Psoas muscle (tissue), 7 donors: ENCODE measurements at regions not wholly inside any gene's neighbourhood (a gene's known extent, or its start where the extent isn't known, plus 50 kb on each side); places are given as distances from the start of the nearest gene placed in this dataset.

Experiments
- ATAC-seq, 4 donors: fragments of 200-7000 bp; cut with Tn5 transposase; one replicate each; pipeline ENCODE4 v1.9.1; 2020; ENCODE audit warnings: moderate library complexity in 3 of 4, mild to moderate bottlenecking in 2 of 4
- DNase-seq, 2 donors: peaks; one replicate each; pipeline ENCODE4 v3.0.0-alpha.2; 2020
- H3K27ac ChIP-seq: fragments of 200-600 bp; one replicate; pipeline ENCODE4 v1.8.0; 2022
- H3K27me3 ChIP-seq, 3 donors: fragments of 200-600 bp in 1 of 3; one replicate each; pipeline versions ENCODE4 v1.6.1 to v1.8.0; 2013 to 2022; ENCODE audit warnings: low read length in 2 of 3, mild to moderate bottlenecking in 2 of 3, moderate library complexity in 1 of 3; ENCODE audit not compliant: insufficient read depth in 3 of 3
- H3K36me3 ChIP-seq, 2 donors: fragments of 200-600 bp in 1 of 2; one replicate each; pipeline versions ENCODE4 v1.6.1 to v1.8.0; 2013 to 2022; ENCODE audit warnings: low read depth in 1 of 2, mild to moderate bottlenecking in 1 of 2, moderate library complexity in 1 of 2; ENCODE audit not compliant: insufficient read depth in 1 of 2
- H3K4me1 ChIP-seq: fragments of 200-600 bp; one replicate; pipeline ENCODE4 v1.8.0; 2022
- H3K4me3 ChIP-seq: fragments of 200-600 bp; one replicate; pipeline ENCODE4 v1.8.0; 2022; ENCODE audit warnings: mild to moderate bottlenecking
- H3K9me3 ChIP-seq: fragments of 200-600 bp; one replicate; pipeline ENCODE4 v1.8.0; 2022
- WGBS, 3 donors: extraction: QIAGEN DNeasy Blood & Tissue Kit; methylation state at CpG; one replicate each; pipeline versions ENCODE4 v1.1.6 to v1.1.7; 2013; 5-methylcytosine and 5-hydroxymethylcytosine counted together
- intact Hi-C, 2 donors: fragments of 100-400 bp; cut with DNase I; formaldehyde crosslinking; loops; one replicate each; pipeline versions ENCODE4 v1.11.0 to v1.14.2; 2022
- TF ChIP-seq, protein P1 (sequence below): fragments of 200-600 bp; IDR thresholded peaks from one replicate; pipeline ENCODE4 v1.8.0; 2022; ENCODE audit warnings: antibody characterized with exemption
- donor health status: healthy with polysubstance abuse.
- donor health status: DM: no; HTN: no; CAD: no; lungs with moderate emphysema.
- donor health status: Bipolar disorder and iron deficiency.
- donor health status: healthy.
- donor health status: DM: yes; HTN: yes; CAD: no.
- donor health status: DM: no; HTN: no; CAD: no.
- donor health status: DM: yes; HTN: yes; CAD: no.

- no peaks in the 10 kb centered on the region for H3K4me1 ChIP-seq
- 34 to 47% (median 43%) methylated on average over 11 of the region's 11 CpGs for WGBS, 3 donors
- TF ChIP-seq, protein P1, sequence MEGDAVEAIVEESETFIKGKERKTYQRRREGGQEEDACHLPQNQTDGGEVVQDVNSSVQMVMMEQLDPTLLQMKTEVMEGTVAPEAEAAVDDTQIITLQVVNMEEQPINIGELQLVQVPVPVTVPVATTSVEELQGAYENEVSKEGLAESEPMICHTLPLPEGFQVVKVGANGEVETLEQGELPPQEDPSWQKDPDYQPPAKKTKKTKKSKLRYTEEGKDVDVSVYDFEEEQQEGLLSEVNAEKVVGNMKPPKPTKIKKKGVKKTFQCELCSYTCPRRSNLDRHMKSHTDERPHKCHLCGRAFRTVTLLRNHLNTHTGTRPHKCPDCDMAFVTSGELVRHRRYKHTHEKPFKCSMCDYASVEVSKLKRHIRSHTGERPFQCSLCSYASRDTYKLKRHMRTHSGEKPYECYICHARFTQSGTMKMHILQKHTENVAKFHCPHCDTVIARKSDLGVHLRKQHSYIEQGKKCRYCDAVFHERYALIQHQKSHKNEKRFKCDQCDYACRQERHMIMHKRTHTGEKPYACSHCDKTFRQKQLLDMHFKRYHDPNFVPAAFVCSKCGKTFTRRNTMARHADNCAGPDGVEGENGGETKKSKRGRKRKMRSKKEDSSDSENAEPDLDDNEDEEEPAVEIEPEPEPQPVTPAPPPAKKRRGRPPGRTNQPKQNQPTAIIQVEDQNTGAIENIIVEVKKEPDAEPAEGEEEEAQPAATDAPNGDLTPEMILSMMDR, result no peak
- H3K27ac ChIP-seq, result no peak overlapping the region
- intact Hi-C loops, result no loop called here
- H3K9me3 ChIP-seq, result no peaks in the 10 kb centered on the region
- no peak overlapping the region for H3K4me3 ChIP-seq
- no peaks in the 10 kb centered on the region for H3K36me3 ChIP-seq
- ATAC-seq, result no peak
- no peak for DNase-seq
- peaks cover 0 to 2% (median 0%) of the 10 kb centered on the region in 3 donors for H3K27me3 ChIP-seq
Measured at GRCh38 chr1:147837129-147837963, 65.2 kb upstream of the GJA8 start.

DNA sequence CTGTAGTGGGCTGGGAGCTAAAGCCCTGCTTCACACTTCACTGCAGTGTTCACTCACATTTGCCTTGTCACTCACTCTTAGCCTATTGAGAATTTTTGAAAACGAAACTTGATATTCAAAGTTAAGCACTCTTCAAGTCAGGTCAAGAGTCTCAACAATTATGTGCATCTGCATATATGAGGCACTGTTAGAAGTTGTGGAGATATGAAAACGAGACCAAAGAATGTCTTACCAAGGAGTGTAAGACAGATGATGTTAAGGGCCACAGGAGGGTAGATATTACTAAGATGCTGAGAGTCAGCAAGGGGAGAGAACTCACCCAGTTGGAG lies 64.7 kb upstream of the GJA8 start:
- no peak overlapping the region for H3K27ac ChIP-seq
- H3K4me3 ChIP-seq, result no peak overlapping the region
- WGBS, 3 donors, result 22 to 43% (median 39%) methylated on average over 2 of the region's 2 CpGs
- DNase-seq (no peak), ATAC-seq (no peak)
- peaks cover 0 to 2% (median 0%) of the 10 kb centered on the region in 3 donors for H3K27me3 ChIP-seq
- no peaks in the 10 kb centered on the region for H3K4me1 ChIP-seq
- no peaks in the 10 kb centered on the region for H3K36me3 ChIP-seq
- TF ChIP-seq, protein P1, result no peak
- intact Hi-C loops, result no loop called here
- H3K9me3 ChIP-seq, result no peaks in the 10 kb centered on the region

- H3K9me3 ChIP-seq, result no peaks in the 10 kb centered on the region
- intact Hi-C loops, result no loop called here
- no peak overlapping the region for H3K4me3 ChIP-seq
- H3K27ac ChIP-seq, result no peak overlapping the region
- TF ChIP-seq, protein P1, result no peak
- no peaks in the 10 kb centered on the region for H3K4me1 ChIP-seq
- H3K36me3 ChIP-seq, result no peaks in the 10 kb centered on the region
- WGBS, 3 donors, result 79 to 95% (median 93%) methylated on average over 4 of the region's 4 CpGs
- ATAC-seq (no peak), DNase-seq (no peak)
- no peaks in the 10 kb centered on the region for H3K27me3 ChIP-seq
Measured at GRCh38 chr1:147840909-147841308, 61.7 kb upstream of the GJA8 start.

- intact Hi-C loops, result no loop called here
- TF ChIP-seq, protein P1, result no peak
- H3K9me3 ChIP-seq, result no peaks in the 10 kb centered on the region
- no peaks in the 10 kb centered on the region for H3K27me3 ChIP-seq
- DNase-seq, result no peak
- WGBS, 3 donors, result 84 to 88% (median 85%) methylated on average over 8 of the region's 8 CpGs
- no peak overlapping the region for H3K4me3 ChIP-seq
- no peak overlapping the region for H3K27ac ChIP-seq
- no peak for ATAC-seq
- H3K36me3 ChIP-seq, result no peaks in the 10 kb centered on the region
- no peaks in the 10 kb centered on the region for H3K4me1 ChIP-seq
Measured at GRCh38 chr1:147842578-147842977, 60.0 kb upstream of the GJA8 start.

DNA sequence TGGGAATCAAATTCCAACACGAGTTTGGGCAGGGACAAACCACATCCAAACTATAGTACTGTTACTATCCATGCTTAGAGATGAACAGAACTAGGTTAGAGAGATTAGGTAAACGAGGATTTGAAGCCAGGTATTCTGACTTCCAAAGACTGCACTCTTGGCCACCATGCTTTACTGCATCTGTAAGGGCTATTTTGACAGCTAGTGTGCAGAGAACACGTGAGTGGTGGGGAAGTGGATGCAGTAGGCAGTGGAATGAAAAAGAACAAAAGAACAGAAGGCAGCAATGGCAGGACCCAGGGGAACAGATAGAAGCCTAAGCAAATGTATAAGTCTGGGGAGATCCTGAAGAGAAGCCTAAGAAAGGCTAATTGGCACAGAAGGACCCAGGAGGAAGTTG lies 59.1 kb upstream of the GJA8 start:
- TF ChIP-seq, protein P1, result no peak
- Histone ChIP-seq H3K27me3 (no peaks in the 10 kb centered on the region), H3K27ac (no peak overlapping the region), H3K4me1 (no peaks in the 10 kb centered on the region), H3K9me3 (no peaks in the 10 kb centered on the region), H3K36me3 (no peaks in the 10 kb centered on the region), H3K4me3 (no peak overlapping the region)
- 56 to 69% (median 57%) methylated on average over 3 of the region's 3 CpGs for WGBS, 3 donors
- intact Hi-C loops, result no loop called here
- DNase-seq (no peak), ATAC-seq (no peak)
